GM12801 (cell line): ENCODE measurements at regions not wholly inside any gene's neighbourhood (a gene's known extent, or its start where the extent isn't known, plus 50 kb on each side); places are given as distances from the start of the nearest gene placed in this dataset.

ENCODE experiments used
- TF ChIP-seq, protein P1 (sequence below): IDR thresholded peaks from one replicate; pipeline ENCODE4 v1.5.1; 2011; ENCODE audit warnings: control low read depth; ENCODE audit not compliant: insufficient read length; ENCODE audit errors: extremely low read depth

DNA sequence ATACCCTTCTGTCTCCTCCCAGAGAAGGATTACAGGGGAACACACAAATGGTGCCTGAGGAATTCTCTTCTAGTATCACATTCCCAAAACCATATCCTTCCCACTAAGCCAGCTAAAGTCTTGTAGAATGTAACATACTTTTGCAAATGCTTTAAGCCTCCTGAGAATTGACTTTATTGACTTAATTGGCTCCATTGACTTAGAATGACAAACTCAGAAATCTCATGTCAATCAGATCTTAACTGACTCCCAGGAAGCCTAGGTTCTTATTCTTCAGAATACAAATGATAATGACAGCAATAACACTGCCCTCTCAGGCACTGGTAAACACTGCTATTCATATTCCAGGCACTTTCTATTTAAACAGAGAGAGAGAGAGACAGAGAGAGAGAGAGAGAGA lies 356.9 kb upstream of the PRKCQ start:
- TF ChIP-seq, protein P1, sequence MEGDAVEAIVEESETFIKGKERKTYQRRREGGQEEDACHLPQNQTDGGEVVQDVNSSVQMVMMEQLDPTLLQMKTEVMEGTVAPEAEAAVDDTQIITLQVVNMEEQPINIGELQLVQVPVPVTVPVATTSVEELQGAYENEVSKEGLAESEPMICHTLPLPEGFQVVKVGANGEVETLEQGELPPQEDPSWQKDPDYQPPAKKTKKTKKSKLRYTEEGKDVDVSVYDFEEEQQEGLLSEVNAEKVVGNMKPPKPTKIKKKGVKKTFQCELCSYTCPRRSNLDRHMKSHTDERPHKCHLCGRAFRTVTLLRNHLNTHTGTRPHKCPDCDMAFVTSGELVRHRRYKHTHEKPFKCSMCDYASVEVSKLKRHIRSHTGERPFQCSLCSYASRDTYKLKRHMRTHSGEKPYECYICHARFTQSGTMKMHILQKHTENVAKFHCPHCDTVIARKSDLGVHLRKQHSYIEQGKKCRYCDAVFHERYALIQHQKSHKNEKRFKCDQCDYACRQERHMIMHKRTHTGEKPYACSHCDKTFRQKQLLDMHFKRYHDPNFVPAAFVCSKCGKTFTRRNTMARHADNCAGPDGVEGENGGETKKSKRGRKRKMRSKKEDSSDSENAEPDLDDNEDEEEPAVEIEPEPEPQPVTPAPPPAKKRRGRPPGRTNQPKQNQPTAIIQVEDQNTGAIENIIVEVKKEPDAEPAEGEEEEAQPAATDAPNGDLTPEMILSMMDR, result no peak

DNA sequence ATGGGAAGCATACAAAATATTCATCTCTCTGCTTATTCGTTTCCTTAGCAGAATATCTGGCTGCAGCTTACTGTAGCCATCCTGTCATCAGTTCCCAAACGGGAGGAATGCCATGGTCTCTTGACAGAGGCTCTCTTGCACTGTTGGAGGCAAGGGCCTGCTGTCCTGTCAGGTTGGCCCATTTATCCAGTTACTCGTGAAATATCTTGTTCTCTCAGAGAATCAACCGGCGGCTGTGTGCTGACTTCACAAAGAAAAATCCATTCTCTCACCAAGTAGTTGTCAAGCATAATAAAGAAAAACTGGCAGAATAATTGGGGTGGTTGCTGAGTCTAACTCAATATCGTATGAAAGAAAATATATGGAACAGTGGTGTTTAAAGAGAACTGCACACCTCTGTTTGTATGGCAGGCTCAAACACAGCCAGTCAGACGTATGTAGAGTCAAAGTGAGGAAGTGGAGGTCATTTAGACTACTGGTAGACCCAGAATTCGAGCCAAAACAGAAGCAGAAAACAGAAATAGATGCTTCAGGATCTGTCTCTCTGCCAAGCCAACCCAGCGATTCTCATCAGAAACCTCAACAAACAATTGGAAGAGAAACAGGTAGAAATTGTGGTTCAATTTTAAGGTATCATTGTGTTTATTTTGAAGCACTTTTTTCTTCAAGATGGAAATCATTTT lies 349.2 kb upstream of the PRKCQ start:
- TF ChIP-seq, protein P1, result no peak

DNA sequence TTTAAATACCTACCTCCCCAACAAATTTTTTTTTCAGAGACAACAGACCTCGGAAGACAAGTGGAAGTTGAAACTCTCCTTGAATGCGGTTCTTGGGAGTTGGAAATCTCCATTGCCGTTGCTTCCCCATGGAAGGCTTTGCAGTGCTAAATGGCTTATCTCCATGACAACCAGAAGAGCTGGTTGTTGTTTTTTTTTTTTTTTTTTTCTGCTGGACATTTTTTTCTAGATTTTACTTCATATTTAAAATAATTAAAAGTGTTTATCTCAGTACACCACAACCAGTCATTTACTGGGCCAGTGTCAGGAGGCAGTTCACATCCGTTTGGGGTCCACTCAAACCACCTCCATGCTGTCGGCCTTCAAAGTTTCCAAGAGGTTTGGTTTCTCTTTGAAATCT lies 348.5 kb upstream of the PRKCQ start:
- TF ChIP-seq, protein P1, result no peak

DNA sequence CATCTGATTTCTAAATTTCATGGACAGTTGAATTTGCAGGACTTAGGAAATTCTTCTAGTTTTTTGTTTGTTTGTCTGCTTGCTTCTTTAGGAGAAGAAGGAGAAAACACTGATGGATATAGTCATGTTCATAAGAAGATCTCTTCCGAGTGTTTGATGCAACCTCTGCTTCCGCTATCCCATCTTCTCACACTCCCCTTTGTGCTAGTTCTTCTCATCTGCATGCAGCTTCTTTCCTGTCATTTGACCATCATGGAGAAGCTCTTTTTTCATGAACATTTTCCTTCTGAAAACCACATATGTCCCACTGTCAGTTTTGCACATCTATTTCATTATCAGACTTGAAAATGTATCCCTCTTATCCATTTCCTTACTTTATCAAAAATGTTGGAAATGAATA lies 346.9 kb upstream of the PRKCQ start:
- TF ChIP-seq, protein P1, result no peak

DNA sequence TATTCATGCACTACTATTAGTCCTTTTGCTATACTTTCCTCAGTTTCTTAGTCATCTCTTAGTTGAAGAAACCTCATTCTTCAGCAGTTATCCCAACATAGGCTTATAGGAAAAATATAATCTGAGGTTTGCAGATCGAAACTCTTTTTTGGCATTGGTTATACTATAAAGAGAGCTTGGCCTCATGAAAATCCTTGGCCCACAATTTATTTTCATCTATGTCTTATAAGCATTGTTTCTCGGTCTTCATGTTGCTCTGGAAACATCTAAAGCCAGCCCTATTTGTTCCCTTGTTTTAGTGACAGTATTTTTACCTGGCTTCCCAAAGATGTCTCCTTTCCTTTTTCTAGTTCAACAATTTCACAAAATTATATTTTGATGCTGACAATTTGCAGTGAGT lies 345.1 kb upstream of the PRKCQ start:
- TF ChIP-seq, protein P1, result no peak

DNA sequence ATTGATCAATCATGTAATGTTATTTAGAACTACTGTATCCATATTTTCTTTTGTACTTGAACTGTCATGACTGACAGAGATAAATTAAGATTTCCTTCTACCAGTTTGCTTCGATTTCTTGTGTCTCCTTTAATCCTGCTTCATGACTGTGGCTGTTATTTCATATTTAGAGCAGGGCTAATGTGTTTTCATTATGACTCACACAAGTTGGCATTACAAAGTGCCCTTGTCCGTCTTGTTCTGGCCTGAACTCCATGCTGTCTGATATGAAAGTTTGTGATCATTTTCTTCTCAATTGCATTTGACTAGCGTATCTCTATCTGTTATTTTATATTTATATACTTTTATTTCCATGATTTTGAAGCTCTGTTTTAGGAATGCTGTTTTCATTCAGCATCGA lies 344.1 kb upstream of the PRKCQ start:
- TF ChIP-seq, protein P1, result no peak

DNA sequence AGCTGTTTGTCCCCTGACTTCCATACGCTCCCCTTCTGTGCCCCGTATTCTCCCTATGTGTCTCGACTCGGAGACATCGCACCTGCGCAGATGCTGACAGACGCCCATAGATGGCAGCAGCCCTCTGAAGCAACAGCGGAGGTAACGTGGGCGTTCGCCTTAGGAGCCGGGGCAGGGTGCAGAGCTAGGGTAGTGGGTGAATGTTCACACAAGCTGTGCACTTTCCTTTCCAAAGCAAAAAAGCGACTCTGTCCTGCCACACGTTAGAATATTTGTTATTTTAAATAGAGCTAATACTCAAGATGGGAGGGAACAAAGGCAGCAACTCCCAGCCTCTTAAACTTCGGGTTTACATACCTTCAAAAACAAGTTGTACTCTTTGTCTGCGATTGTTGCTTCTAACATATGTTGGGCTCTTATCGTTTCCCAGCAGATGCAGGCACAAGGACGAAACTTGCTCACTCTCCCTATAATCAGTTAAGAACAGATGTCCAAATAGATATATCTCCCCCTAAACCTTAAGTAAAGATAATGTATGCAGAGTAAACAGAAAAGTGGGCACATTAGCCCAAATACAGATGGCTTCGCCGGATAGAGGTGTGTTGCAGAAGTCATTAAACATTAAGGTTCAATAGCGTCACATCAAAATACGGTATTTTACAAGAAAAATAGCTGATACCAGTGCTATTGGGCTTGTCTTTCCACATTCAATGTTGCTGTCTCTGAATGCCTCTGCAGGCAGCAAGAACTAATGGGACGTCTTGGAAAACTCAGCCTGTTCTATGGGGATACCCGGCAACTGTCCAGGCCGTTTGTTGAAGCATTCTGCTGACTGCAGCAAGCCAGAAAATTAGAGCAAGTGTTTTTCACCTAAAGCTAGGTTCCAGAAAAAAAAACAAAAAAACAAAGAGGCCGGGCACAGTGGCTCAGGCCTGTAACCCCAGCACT lies 340.3 kb upstream of the PRKCQ start:
- TF ChIP-seq, protein P1, result no peak
